ENCODE measurements at regions not wholly inside any gene's neighbourhood (a gene's known extent, or its start where the extent isn't known, plus 50 kb on each side); places are given as distances from the start of the nearest gene placed in this dataset.

- 0 out of 2 replicates have a peak, but pooled peaks have one; percentile 43 for TF ChIP-seq CBX5 (IDR thresholded peaks at IDR 0.05; ENCODE audit: low read depth)
- TF ChIP-seq HSF1 (IDR thresholded peaks at IDR 0.05; ENCODE audit: low read depth, low read length): no peak
- TF ChIP-seq ETV6 (conservative IDR thresholded peaks at IDR 0.05 in 1 of 2, IDR thresholded peaks at IDR 0.05 in 1 of 2; ENCODE audit: borderline replicate concordance in 1 of 2, low read depth in 1 of 2): peak in 1 of 2 experiments; percentile 92; a peak in 2 of 4 replicates
- TF ChIP-seq NFYA (IDR thresholded peaks at IDR 0.05; ENCODE audit: borderline replicate concordance, low read depth, low read length): no peak
- TF ChIP-seq SMC3 (IDR thresholded peaks at IDR 0.05; ENCODE audit: borderline replicate concordance, low read length): peak; percentile 31; the same call in 1 of the 2 replicates
- no peak for TF ChIP-seq YY1 (IDR thresholded peaks at IDR 0.05; ENCODE audit: low read depth, low read length)
- TF ChIP-seq CBFB (IDR thresholded peaks at IDR 0.05; ENCODE audit: low read depth): peak; percentile 85
- no peak for TF ChIP-seq EZH2 (IDR thresholded peaks at IDR 0.05; ENCODE audit: borderline replicate concordance, control insufficient read depth, low read depth, low read length)
- 0 out of 2 replicates have a peak, but pooled peaks have one; percentile 47 for TF ChIP-seq GATAD2B (conservative IDR thresholded peaks at IDR 0.05; ENCODE audit: low read depth)
- peak; percentile 91 for TF ChIP-seq ATF2 (IDR thresholded peaks at IDR 0.05; ENCODE audit: low read length)
- no peak for TF ChIP-seq PRDM15 (CRISPR knock-in tag; IDR thresholded peaks at IDR 0.05)
- peak; percentile 80 for TF ChIP-seq RELB (IDR thresholded peaks at IDR 0.05; ENCODE audit: low read depth)
- TF ChIP-seq ZNF207 (IDR thresholded peaks at IDR 0.05; ENCODE audit: borderline replicate concordance): no peak
- no peak for TF ChIP-seq CHD1 (IDR thresholded peaks at IDR 0.05; ENCODE audit: low read depth, low read length)
- TF ChIP-seq PAX5 (IDR thresholded peaks at IDR 0.05; ENCODE audit: borderline replicate concordance, low read depth, low read length): peak; percentile 33; the same call in 1 of the 2 replicates
- peak; percentile 80 for TF ChIP-seq SPI1 (IDR thresholded peaks at IDR 0.05; ENCODE audit: borderline replicate concordance, insufficient read depth, low read depth, low read length)
- TF ChIP-seq CEBPB (IDR thresholded peaks at IDR 0.05; ENCODE audit: borderline replicate concordance in 1 of 2, low read depth in 2 of 2, low read length in 2 of 2): peak in 1 of 2 experiments; percentile 78; a peak in 1 of 4 replicates
- TF ChIP-seq MEF2A (IDR thresholded peaks at IDR 0.05; ENCODE audit: insufficient read depth, low read depth, low read length): peak; percentile 46; the same call in 1 of the 2 replicates
- peak; percentile 98 for TF ChIP-seq RUNX3 (IDR thresholded peaks at IDR 0.05; ENCODE audit: low read length)
These were observed 63.0 kb upstream of the BACH1 start (continued) for GRCh38 chr21:29235714-29236197.

Measured in GM12878 (cell line).